GM03348 (cell line): ENCODE measurements at regions not wholly inside any gene's neighbourhood (a gene's known extent, or its start where the extent isn't known, plus 50 kb on each side); places are given as distances from the start of the nearest gene placed in this dataset.
"Not testable (repeated sequence)": the region's sequence is repeated elsewhere in the genome, so short reads cannot be mapped to it uniquely, and the experiment has no call there.

Experiments
- DNase-seq: peaks from one replicate; pipeline ENCODE4 v3.0.0; 2012; ENCODE audit warnings: low spot score

DNA sequence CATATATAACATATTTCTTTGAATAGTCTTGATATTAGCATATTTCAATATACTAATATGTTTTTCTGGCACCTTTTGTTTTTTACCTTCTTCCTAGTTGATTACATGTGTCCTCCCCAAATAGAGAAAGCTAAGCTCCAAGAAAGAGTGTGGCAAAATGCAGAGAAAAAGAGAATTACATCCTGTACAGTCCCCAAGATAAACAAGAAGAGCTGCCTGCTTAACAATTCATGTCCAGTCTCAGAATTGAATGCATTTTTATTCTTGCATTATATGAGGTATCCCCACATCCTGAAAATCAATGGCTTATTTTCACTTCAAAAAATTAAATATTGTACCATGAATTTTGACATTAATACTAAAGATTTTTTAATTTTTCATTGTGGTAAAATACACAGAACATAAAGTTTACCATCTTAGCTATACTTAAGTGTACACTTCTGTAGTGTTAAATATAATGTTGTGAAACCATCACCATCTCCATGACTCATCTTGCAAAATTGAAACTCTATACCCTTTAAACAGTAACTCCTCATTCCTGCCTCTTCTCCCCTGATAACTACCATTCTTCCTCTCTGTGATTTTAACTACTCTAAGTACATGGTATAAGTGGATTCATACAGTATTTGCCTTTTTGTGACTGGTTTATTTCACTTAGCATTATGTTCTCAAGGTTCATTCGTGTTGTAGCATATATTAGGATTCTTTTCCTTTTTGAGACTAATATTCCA is 490.3 kb downstream of the COL12A1 start:
- DNase-seq, result peak; percentile 9

DNA sequence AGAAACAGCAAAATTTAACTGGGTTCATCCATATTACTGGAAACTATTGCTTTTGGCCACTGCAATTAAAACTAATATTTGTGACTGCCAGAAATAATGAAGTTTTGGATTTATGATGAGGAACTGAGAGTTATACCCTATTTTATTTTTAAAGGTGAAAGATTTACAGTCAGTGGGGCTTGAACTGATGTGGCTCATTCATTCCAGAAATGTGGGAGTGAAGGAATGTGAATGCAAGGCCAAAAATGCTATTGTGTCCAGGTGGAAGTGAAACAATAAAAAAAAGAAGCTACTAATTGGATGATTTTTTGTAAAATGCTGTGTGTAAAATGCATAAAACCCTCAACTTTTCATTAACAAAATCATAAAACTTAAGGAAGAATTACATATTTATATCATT is 491.9 kb downstream of the COL12A1 start:
- peak; percentile 48 for DNase-seq

DNA sequence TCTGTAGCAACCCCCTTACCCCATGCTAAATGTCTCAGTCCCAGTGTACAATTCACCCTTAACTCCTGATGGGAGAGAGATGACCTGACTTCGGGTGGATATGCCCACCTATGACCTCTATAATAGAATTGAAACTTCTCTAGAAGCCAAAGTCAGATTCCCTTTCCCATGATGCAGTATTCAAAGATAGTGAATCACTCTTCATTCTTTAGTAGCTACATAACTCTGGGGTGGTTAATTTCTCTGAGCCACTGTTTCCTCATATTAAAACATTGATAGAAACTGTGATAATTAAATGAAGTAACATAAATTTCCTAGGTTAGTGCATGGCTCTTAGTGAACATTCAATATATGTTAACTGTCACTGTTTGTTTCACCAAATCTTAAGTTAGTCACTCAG is 500.4 kb downstream of the COL12A1 start:
- peak; percentile 37 for DNase-seq

DNA sequence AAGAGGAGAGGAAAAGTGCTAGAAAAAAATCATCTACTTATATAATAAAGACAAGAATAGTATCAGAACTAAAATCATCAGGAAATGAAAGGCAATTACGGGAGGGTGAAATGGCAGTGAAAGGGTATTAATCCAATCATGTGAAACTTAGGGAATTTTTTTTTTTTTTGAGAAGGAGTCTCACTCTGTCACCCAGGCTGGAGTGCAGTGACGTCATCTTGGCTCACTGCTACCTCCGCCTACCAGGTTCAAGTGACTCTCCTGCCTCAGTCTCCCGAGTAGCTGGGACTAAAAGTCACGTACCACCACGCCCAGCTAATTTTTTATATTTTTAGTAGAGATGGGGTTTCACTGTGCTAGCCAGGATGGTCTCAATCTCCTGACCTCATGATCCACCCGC is 501.3 kb downstream of the COL12A1 start:
- DNase-seq, result not testable (repeated sequence)

DNA sequence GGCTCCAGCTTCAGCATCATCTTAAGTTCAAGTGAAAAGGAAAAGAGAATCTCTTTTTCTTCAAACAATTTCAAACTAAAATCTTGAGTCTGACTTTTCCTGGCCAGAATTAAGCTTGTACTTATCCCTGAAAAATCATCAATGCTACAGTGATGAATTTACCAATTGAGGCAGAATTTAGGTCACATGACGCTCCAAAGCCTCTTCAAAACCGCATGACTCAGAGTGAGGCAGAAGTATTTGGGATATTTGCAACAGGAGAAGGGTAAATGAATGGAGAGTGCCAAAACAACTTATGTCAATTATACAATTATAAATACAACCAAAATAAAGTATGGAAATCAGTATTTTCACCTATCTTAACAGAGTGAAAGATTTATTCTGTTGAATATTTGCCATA is 515.5 kb downstream of the COL12A1 start:
- no peak for DNase-seq

DNA sequence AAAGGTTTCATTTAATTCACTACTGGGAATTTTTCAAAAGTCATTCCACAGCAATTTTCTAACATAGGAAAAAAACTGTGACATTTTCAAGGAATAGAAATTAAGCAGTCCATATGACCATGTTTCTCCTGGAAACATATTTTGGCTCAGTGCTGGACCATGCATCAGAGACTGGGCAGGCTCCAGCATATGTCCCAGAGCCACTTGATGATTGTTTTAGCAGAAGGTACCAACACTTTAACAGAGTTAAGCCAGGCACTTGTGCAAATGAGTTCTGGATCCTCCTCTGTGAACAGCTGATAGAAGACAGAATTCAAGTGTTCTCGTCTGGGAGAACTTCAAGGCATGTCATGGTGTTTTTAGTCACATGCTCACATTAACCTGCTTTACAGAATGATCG is 516.3 kb downstream of the COL12A1 start:
- no peak for DNase-seq

DNA sequence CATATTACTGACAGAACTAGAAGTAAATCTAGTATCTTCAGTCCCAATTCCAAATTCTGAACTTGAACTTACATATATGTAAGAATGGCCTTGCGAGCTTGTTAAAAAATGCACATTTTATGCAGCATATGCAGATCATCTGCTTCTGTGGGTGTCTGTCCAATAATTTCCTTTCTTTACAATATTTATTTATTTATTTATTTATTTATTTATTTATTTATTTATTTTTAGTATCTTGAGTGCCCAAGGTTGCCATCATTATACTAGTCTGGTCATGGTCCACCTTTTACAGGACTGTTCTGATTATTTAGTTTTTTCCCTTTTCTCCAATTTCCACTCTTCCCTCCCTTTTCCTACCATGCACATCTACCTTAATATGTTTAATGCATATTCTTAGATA is 528.4 kb downstream of the COL12A1 start:
- no peak for DNase-seq

DNA sequence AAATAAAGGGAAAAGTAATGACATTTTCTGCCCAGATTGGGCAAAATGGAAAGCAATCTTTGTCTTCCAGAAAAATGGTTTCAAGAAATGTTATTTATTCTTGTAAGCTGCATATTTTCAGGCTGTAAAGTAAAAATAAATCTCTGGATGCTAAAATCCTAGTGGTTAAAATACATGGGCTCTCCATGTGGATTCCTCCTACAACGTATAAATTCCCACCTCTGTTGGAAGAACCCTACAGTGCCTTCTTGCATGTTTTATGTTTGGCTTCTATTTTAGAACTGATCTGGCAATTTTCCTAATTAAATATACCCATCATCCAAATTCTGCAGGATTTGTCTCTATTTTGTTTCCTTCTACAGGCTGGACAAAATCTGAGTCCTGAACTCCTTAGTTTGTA is 528.9 kb downstream of the COL12A1 start:
- DNase-seq, result no peak

DNA sequence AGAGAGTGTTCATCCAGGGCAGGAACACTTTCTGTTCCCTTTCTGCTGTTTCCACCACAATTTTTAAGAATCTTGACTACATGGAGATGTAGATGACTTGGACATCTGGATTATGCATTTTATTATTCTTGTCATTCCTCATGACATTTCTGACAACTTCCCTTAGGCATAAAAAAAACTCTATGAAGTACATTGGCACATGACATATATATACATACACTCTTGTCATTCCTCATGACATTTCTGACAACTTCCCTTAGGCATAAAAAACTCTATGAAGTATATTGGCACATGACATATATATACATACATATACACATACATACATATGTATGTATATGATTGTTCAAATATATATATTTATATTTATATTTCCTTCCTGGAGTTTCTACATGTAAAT is 531.5 kb downstream of the COL12A1 start:
- no peak for DNase-seq

DNA sequence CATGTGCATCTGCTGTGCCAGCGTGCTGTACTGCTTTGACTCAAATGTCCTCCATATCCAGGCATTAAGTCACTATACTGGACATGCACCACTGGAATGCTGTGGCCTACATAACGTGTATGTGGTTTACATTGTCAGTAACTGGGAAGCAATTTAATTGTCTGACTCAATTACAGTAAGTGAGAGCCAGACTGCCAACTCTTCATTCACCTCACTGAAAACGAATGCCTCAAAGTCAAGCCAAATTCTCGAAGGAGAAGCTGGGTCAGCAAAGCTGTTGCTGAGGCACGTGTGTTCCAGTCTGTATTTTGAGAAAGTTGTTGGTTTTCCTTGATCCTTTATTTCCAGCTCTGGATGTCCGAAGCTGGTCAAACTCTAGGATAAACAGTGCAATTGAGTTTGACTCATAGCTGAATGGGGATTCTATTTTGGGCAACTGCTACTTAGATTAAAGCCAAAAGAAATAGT is 534.3 kb downstream of the COL12A1 start:
- peak; percentile 66 for DNase-seq

DNA sequence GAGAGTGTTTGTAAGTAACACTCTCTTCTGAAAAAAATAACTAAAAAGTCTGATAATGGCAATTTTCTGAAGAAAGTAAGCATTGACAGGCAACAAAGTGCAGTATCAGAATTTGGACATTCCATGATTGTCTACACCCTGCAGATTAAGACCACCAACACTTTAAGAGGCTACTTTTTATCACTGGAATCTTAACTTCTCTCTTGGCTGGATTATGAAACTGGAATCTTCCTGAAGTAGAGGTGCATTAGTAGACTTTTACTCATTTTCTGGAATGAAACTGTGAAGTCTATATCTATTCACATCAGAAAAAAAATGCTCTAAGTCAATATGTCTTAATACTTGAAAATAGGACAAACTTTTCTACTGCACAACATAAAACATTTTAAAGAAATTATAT is 547.5 kb downstream of the COL12A1 start:
- peak; percentile 23 for DNase-seq

DNA sequence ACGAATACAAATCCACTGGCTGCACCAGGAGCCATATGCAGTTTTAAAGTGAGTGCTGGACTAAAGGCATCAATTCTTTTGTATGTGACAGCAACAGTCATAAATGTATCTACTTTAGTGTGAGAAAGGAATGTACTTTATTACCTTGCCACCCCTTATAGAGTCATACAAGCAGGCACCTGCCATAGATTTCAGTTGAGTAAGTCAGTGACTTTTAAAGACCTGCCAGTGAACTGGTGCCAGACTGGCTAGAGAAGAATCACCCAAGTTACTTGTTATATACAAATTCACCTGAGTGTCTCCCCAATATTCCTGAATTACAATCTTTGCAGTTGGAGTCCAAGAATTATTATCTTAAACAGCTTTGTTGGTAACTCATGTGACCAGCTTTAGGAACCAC is 547.9 kb downstream of the COL12A1 start:
- DNase-seq, result no peak

DNA sequence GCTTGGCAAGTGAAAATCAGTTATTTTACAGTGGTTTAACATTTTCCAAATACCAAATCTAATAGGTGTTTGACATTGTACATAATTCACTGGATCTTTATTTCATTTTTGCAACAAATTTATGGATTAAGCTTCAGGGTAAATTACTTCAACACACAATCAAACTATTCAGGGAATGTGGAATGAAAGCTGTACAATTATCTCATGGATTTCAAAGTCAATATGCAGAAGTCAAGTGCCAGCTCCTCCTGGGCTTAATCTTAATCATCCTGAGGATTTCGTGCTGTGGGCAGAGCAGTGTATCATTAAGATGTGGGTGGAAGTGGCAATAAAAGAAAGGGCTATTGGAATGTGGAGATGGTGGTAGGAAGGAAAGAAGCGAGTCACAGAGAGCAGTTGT is 548.8 kb downstream of the COL12A1 start:
- DNase-seq, result peak; percentile 71

DNA sequence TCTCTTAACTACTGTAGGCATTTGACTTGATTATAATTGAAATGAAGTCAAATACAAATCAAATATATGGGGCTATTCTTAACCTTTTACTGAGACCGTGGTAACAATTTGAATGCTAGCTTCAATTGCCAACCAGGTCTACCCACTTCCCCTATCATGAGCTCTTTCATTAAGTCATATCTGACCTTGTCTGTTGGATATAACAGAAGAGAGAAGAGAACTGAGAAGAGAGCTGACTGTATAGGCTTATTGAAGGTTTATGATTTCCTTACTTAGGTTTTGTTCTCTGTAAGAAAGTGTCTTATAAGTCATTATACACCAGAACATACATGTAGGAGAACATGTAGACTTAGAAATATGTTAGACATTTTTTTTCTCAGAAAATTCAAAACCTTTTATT is 549.4 kb downstream of the COL12A1 start:
- no peak for DNase-seq

DNA sequence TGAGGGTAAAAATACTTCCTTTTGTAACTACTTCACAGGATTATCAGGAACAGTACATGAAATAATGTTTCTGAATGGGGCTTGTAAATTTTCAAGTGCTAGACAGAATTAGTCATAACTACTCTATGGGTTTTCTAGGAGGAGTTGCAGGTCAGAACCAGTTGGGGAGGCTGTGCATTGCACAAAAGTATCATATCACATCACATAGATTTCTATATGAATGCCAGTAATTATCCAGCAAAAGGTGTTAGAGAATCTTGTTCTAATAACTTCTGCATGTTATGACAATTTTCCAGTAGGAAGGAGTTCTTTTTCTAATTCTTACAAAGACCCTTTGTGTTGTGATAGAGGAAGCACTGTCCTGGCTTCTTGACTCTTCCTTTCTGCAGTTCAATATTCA is 551.6 kb downstream of the COL12A1 start:
- DNase-seq, result no peak

DNA sequence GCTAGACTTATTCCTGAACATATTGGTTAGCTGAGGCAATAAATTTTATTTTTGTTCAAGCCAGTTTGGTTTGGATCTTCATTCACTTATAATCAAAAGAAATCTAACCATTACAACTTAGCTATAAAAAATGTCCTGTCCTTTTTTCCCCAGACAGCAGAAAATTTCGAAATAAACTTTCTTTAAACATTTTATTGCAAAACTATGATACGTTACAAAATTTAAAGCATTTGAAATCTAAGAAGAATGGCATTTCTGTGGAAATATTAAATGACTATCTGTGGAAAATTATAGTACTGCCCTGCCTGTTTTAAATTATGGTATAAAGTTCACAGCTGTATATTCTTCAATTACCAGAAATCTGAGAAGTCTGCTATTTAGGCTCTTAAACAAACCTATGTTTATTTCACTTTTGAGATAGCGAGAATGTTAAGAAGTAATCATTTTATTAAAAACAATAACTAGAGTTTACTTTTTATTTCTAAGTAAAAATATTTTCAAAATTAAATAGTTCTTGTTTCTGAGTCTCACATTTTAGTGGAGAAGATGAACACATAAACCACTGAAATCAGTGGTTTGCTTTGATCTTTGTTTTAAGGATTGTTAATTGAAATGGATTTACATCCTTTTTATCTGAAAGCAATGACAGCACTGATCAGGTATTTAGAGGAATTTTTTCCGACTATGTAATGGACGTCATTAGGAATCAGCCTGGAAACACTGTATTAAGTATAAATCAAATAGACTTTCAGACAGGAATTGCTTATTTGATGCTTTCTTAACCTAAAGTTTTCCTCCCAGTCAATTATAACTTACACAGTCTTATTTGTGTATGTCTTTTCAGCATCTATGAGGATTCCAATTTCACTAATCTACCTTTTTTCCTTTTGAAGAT is 553.7 kb downstream of the COL12A1 start:
- peak; percentile 18 for DNase-seq

DNA sequence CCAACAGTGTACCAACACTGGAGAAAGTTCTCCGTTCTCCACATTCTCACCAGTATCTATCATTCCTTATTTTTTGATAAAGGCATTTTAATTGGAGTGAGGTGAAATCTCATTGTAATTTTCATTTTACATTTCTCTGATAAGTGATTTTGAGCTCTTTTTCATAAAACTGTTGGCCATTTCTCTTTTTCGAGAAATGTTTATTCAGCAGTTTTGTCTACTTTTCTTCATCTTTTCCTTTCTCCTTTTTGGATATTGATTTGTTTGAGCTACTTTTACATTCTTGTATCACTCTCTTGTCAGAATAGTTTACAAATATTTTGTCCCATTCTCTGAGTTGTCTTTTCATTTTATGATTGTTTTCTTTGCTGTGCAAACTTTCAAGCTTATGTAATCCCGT is 555.2 kb downstream of the COL12A1 start:
- no peak for DNase-seq

DNA sequence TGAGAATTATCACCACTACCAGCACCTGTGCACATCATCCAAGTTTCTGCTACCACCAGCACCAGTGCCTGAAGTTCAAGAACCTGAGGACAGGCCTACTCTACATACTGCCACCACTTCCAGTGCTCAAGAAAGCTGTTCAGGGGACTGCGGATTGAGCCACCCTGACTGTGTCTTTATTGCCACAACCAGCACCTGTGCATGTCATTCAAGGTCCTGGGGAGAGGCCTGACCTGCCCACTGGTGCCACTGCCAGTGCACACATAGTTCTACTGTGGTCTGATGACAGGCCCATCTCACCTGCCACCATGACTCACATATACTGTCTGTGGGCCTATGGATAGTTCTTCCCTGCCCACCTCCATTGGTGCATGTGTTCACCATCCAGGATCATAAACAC is 559.4 kb downstream of the COL12A1 start:
- no peak for DNase-seq

DNA sequence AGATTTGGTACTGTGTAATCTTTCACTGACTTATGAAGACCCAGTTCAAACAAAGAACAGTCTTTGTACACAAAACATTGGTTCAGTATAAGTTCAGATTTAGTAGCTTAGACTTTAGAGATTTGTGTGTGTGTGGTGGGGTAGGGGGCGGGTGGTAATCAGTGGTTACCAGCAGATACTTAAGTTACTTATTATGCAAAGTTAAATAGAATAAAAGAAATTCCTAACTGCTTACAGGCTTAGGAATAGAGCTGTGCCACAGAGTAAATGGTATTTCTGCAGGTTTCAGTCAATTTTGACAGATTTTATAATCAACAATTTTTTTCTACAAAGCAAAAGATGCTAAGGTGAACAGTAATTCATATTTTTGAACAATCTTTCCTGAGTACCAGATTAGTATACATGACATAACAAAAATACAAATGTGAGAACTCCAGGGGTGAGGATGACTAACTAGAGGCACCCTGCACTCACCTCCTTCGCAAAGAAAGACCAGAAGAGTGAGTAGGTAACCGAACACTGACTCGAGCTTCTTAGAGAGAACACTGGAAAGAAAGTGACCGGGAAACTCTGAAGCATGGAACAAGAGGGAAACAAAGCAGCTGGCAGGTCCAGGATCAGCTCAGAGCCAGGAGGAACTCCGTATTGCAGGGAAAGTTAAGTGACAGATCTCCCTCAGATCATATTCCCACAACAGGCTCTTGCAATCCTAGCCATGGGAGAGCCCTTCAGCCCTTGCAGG is 560.6 kb downstream of the COL12A1 start:
- no peak for DNase-seq

DNA sequence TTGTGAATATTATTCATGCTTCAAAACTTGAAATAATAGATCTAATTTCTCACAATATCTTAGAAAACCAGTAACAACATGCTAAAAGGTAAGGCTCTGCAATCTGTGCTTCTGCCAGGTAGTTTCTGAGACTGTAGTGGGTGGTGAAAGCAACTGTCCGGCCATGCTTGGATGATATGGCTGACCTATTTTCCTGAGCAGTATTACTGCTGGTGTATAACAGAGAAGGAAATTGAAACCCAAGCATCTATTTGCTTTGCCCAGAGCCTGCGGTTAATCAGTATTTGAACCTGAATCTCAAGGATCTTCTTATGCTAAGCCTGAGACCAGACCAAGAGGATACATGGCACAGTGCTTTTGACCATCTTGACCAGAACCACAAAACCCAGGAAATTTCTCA is 563.8 kb downstream of the COL12A1 start:
- DNase-seq, result no peak

DNA sequence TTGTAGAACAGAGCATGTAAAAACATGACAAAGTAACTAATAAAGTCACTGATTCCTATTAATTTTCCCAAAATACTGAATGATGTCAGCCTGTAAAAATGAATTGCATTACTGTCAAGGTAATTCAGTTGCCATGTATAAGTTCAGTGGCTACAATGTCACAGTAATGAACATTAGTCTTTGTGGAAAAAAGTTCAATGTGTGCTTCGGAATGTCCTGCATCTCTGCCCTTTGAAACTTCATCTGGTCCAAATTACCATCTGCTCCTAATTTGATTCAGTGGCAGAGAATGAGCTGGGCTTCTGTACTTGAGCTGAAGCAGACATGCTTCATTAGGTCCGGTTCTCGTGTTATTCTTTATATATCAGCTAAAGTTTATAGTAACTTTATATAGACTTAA is 567.4 kb downstream of the COL12A1 start:
- DNase-seq, result peak; percentile 57

DNA sequence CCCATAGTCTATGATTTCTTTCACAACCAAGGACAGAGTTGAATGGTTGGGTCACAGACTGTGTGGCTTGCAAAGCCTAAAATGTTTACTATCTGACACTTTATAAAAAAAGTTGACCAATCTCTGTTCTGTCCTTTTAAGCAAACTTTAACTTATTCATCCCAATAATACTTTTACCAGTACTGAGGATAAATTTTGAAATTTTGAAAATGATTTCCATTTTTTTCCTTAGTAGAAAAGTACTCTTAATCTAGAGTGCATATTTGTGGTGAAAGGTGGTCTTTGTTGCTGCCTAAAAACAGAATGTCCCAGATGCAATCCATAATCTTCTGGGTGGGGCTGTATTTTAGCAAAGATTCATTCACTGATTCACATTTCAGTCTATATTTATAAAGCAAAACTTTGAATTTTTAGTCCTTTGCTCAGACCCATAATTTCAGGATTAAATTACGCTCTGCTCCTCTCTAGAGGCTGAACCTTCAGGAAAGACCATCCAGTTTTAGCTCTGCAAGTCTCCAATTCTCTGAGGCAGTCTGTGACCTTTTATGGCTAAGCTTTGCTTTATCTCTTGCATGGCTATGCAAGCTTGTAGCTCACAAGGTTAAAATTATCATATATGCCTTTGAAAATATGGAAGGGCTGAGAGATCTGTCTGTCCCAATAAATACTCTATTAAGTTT is 573.5 kb downstream of the COL12A1 start:
- no peak for DNase-seq
